WTC11 (cell line): ENCODE measurements at regions not wholly inside any gene's neighbourhood (a gene's known extent, or its start where the extent isn't known, plus 50 kb on each side); places are given as distances from the start of the nearest gene placed in this dataset.

Experiments used
- ATAC-seq: fragments of 200-7000 bp; cut with Tn5 transposase; 2 replicates; pipeline ENCODE4 v1.10.0; 2021; ENCODE audit warnings: mild to moderate bottlenecking, moderate library complexity
- CTCF ChIA-PET: fragments of 300-600 bp; sonication (Branson Sonifier 250); formaldehyde crosslinking; loops from one replicate; lab custom pipeline; 2021; ENCODE audit warnings: antibody characterized with exemption; lab: Charles Lee
- POLR2A ChIA-PET: fragments of 350-600 bp; sonication (Branson Sonifier 250); formaldehyde crosslinking; loops from one replicate; lab custom pipeline; 2021; ENCODE audit warnings: antibody characterized with exemption; lab: Charles Lee
- DNase-seq: peaks from one replicate; pipeline ENCODE4 v3.0.0; 2021; ENCODE audit warnings: low spot score
- H3K27ac Mint-ChIP-seq: 2 replicates; pipeline ENCODE4 v1.8.0; 2021; ENCODE audit warnings: mixed read lengths
- H3K27me3 Mint-ChIP-seq: 2 replicates; pipeline ENCODE4 v1.8.0; 2021; ENCODE audit warnings: low read depth, mild to moderate bottlenecking, moderate library complexity, mixed read lengths
- H3K36me3 Mint-ChIP-seq: 2 replicates; pipeline ENCODE4 v1.8.0; 2021; ENCODE audit warnings: mixed read lengths
- H3K4me1 Mint-ChIP-seq: 2 replicates; pipeline ENCODE4 v1.8.0; 2022; ENCODE audit warnings: mixed read lengths
- H3K4me3 Mint-ChIP-seq: 2 replicates; pipeline ENCODE4 v1.8.0; 2021; ENCODE audit warnings: mild to moderate bottlenecking, moderate library complexity, mixed read lengths
- H3K9me3 Mint-ChIP-seq: 2 replicates; pipeline ENCODE4 v1.8.0; 2021; ENCODE audit warnings: mixed read lengths
- ATF2 ChIP-seq: sonication (generic); formaldehyde crosslinking; IDR thresholded peaks from 2 replicates; pipeline ENCODE4 v1.8.1; 2022; ENCODE audit warnings: low read depth, missing genetic modification reagents, borderline replicate concordance
- CBFB ChIP-seq: sonication (generic); formaldehyde crosslinking; IDR thresholded peaks from 2 replicates; pipeline ENCODE4 v1.8.1; 2022; ENCODE audit warnings: mild to moderate bottlenecking, low read depth, missing genetic modification reagents
- CTCF ChIP-seq: fragments of 200-600 bp; IDR thresholded peaks from 2 replicates; pipeline ENCODE4 v1.8.0; 2022; ENCODE audit warnings: antibody characterized with exemption
- EMX1 ChIP-seq: fragments of 250-450 bp; sonication (Bioruptor Pico); IDR thresholded peaks from 2 replicates; pipeline ENCODE4 v1.8.0; 2021; ENCODE audit warnings: mild to moderate bottlenecking
- FOXP1 ChIP-seq: sonication (generic); formaldehyde crosslinking; IDR thresholded peaks from 2 replicates; pipeline ENCODE4 v1.8.0; 2022; ENCODE audit warnings: missing genetic modification reagents, mild to moderate bottlenecking, moderate library complexity, borderline replicate concordance
- GABPB1 ChIP-seq: sonication (generic); formaldehyde crosslinking; IDR thresholded peaks from 2 replicates; pipeline ENCODE4 v1.8.1; 2023; ENCODE audit warnings: mild to moderate bottlenecking, missing genetic modification reagents
- IRF1 ChIP-seq: sonication (generic); formaldehyde crosslinking; IDR thresholded peaks from 2 replicates; pipeline ENCODE4 v1.8.0; 2023; ENCODE audit warnings: missing genetic modification reagents
- MYBL2 ChIP-seq: sonication (generic); formaldehyde crosslinking; IDR thresholded peaks from 2 replicates; pipeline ENCODE4 v1.8.1; 2023; ENCODE audit warnings: mild to moderate bottlenecking, moderate library complexity, missing genetic modification reagents
- NR1H2 ChIP-seq: sonication (generic); formaldehyde crosslinking; IDR thresholded peaks from 2 replicates; pipeline ENCODE4 v1.9.0; 2021; ENCODE audit warnings: mild to moderate bottlenecking, moderate library complexity, missing genetic modification reagents
- NR2C2 ChIP-seq: sonication (generic); formaldehyde crosslinking; IDR thresholded peaks from 2 replicates; pipeline ENCODE4 v1.8.0; 2022; ENCODE audit warnings: mild to moderate bottlenecking, missing genetic modification reagents
- USF1 ChIP-seq: sonication (generic); formaldehyde crosslinking; IDR thresholded peaks from 2 replicates; pipeline ENCODE4 v1.8.0; 2022; ENCODE audit warnings: mild to moderate bottlenecking, missing genetic modification reagents
- ZMAT4 ChIP-seq: fragments of 250-450 bp; sonication (Bioruptor Pico); IDR thresholded peaks from 2 replicates; pipeline ENCODE4 v1.9.0; 2021; ENCODE audit warnings: mild to moderate bottlenecking
- ZNF219 ChIP-seq: sonication (generic); formaldehyde crosslinking; IDR thresholded peaks from 2 replicates; pipeline ENCODE4 v1.8.0; 2023; ENCODE audit warnings: missing genetic modification reagents, mild to moderate bottlenecking, borderline replicate concordance
- ZNF396 ChIP-seq: fragments of 250-450 bp; sonication (Bioruptor Pico); IDR thresholded peaks from 2 replicates; pipeline ENCODE4 v1.8.0; 2021; ENCODE audit warnings: mild to moderate bottlenecking, moderate library complexity, borderline replicate concordance
- TF ChIP-seq, protein P1 (sequence below): fragments of 250-450 bp; sonication (Bioruptor Pico); conservative IDR thresholded peaks from 2 replicates; pipeline ENCODE4 v1.9.0; 2021; ENCODE audit warnings: mild to moderate bottlenecking
- TF ChIP-seq, protein P2 (sequence below): sonication (generic); formaldehyde crosslinking; IDR thresholded peaks from 2 replicates; pipeline ENCODE4 v1.8.1; 2022; ENCODE audit warnings: mild to moderate bottlenecking, moderate library complexity, missing genetic modification reagents
- TF ChIP-seq, protein P3 (sequence below): sonication (generic); formaldehyde crosslinking; IDR thresholded peaks from 2 replicates; pipeline ENCODE4 v1.8.0; 2022; ENCODE audit warnings: mild to moderate bottlenecking, missing genetic modification reagents
- TF ChIP-seq, protein P4 (sequence below): fragments of 250-450 bp; sonication (Bioruptor Pico); IDR thresholded peaks from 2 replicates; pipeline ENCODE4 v1.9.0; 2021; ENCODE audit warnings: moderate library complexity, mild to moderate bottlenecking, inconsistent platforms, borderline replicate concordance

DNA sequence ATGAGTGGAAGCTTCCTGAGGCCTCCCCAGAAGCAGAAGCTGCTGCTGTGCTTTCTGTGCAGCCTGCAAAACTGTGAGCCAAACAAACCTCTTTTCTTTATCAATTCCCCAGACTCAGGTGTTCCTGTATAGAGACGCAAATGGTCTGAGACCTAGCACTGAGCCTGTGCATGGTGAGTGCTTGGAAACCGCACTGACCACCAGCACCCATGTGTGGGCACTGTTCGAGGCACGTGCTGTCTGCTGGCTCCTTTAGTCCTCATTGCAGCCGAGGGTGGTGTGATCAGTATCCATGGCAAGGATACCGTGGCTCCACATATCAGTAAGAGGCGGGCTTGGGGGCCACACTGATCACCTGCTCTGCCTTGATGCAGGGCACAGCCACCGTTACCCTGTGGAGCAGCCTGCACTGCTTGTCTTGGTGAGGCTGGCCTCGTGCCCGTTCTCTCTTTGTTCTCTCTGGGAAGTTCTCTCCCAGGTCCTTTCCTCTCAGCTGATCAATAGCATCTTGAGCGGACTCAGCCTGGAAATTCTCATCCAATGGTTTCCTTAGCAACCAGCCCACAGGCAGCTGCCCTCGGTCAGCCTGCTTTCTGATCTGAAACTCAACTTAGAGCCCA, 101.0 kb downstream of the PLXNA1 start:
- H3K4me1 Mint-ChIP-seq, result no peaks in the 10 kb centered on the region
- no peak for DNase-seq
- H3K9me3 Mint-ChIP-seq, result no peaks in the 10 kb centered on the region
- ChIA-PET POLR2A (no interaction called here), CTCF (interaction anchor here (0.9 kb wide), 1 partner anchor 12 kb away, joined by 3 read pairs; no protein-coding TSS in a partner anchor)
- H3K36me3 Mint-ChIP-seq, result no peaks in the 10 kb centered on the region
- no peaks in the 10 kb centered on the region for H3K27me3 Mint-ChIP-seq
- H3K4me3 Mint-ChIP-seq, result no peak overlapping the region
- TF ChIP-seq, protein P1, sequence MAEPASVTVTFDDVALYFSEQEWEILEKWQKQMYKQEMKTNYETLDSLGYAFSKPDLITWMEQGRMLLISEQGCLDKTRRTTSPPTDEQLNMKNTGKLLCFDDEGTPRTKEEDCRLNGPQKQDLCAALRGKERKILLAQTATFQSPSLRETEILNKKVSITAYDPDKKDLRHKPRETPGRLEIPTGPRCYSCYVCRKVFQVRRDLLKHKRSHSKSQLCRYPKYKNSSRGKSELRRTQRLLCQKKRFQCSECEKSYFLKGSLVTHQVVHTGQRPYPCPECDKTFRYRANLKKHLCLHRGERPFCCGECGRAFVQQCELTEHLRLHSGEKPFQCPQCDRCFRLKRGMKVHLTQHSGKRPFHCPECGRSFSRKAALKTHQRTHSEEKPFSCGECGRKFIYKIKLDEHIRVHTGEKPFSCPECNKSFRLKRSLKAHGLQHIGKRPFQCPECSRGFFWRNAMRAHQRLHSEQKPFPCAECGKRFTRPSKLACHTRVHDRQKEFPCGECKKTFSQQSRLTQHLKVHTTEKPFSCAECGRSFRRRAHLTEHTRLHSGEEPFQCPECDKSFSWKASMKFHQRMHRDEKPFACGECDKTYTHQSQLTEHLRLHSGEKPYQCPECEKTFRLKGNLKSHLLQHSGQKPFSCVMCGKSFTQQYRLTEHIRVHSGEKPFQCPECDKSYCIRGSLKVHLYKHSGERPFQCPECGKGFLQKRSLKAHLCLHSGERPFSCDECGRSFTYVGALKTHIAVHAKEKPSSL (CRISPR knock-in tag), result no peak
- no peak for TF ChIP-seq NR2C2 (CRISPR knock-in tag)
- TF ChIP-seq, protein P2, sequence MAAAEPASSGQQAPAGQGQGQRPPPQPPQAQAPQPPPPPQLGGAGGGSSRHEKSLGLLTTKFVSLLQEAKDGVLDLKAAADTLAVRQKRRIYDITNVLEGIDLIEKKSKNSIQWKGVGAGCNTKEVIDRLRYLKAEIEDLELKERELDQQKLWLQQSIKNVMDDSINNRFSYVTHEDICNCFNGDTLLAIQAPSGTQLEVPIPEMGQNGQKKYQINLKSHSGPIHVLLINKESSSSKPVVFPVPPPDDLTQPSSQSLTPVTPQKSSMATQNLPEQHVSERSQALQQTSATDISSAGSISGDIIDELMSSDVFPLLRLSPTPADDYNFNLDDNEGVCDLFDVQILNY, result no peak
- TF ChIP-seq, protein P3, sequence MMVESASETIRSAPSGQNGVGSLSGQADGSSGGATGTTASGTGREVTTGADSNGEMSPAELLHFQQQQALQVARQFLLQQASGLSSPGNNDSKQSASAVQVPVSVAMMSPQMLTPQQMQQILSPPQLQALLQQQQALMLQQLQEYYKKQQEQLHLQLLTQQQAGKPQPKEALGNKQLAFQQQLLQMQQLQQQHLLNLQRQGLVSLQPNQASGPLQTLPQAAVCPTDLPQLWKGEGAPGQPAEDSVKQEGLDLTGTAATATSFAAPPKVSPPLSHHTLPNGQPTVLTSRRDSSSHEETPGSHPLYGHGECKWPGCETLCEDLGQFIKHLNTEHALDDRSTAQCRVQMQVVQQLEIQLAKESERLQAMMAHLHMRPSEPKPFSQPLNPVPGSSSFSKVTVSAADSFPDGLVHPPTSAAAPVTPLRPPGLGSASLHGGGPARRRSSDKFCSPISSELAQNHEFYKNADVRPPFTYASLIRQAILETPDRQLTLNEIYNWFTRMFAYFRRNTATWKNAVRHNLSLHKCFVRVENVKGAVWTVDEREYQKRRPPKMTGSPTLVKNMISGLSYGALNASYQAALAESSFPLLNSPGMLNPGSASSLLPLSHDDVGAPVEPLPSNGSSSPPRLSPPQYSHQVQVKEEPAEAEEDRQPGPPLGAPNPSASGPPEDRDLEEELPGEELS (CRISPR knock-in tag), result 0 out of 2 replicates have a peak, but pooled peaks have one; percentile 54
- TF ChIP-seq GABPB1, result no peak
- H3K27ac Mint-ChIP-seq, result no peak overlapping the region; the same call in 1 of the 2 replicates
- peak; percentile 52; the same call in 1 of the 2 replicates for ATAC-seq

DNA sequence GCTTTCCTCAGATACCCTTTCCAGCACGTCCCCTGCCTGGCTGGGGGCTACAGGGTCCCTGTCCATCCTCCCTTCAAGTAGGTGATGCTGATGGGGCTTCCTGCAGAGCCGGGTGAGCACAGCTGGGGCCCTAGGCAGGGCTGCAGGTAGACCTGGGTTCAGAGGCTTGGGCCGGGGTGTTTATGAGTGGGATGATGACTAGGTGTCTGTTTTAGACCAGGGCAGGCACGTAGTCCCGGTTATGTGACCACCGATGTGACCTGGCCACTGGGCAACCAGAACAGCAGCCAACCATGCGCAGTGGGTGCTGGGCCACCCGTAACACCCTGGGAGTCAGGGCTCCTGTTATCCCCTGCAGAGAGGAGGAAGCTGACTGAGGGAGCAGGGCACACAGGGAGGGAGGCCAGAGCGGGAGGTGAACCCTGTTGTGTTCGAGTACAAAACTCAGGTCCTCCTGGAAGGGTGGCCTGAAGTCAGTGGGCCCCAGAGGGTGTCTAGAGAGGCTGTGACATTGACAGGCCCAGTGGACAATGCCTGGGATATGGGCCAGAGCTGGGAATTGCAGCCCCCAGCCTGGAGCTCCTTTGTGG, 101.6 kb downstream of the PLXNA1 start:
- ATAC-seq, result no peak
- Mint-ChIP-seq H3K36me3 (no peaks in the 10 kb centered on the region), H3K4me3 (no peak overlapping the region), H3K27ac (no peak overlapping the region), H3K4me1 (no peaks in the 10 kb centered on the region; the same call in 1 of the 2 replicates), H3K9me3 (no peaks in the 10 kb centered on the region), H3K27me3 (no peaks in the 10 kb centered on the region)
- POLR2A ChIA-PET, result no interaction called here
- no peak for DNase-seq
- TF ChIP-seq CBFB (CRISPR knock-in tag) (no peak), NR1H2 (no peak), ATF2 (no peak), ZMAT4 (CRISPR knock-in tag) (no peak), ZNF219 (CRISPR knock-in tag) (no peak), USF1 (no peak), CTCF (no peak), NR2C2 (CRISPR knock-in tag) (no peak), IRF1 (CRISPR knock-in tag) (no peak), FOXP1 (CRISPR knock-in tag) (no peak), ZNF396 (CRISPR knock-in tag) (no peak), EMX1 (CRISPR knock-in tag) (no peak), MYBL2 (CRISPR knock-in tag) (no peak)
- TF ChIP-seq, protein P1 (CRISPR knock-in tag), result no peak
- TF ChIP-seq, protein P4, sequence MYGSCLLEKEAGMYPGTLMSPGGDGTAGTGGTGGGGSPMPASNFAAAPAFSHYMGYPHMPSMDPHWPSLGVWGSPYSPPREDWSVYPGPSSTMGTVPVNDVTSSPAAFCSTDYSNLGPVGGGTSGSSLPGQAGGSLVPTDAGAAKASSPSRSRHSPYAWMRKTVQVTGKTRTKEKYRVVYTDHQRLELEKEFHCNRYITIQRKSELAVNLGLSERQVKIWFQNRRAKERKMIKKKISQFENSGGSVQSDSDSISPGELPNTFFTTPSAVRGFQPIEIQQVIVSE (CRISPR knock-in tag), result no peak
- CTCF ChIA-PET, result interaction anchor here (1.0 kb wide), 1 partner anchor 491 kb away, joined by 3 read pairs; no protein-coding TSS in a partner anchor
